K562 (cell line): ENCODE measurements at regions not wholly inside any gene's neighbourhood (a gene's known extent, or its start where the extent isn't known, plus 50 kb on each side); places are given as distances from the start of the nearest gene placed in this dataset.

Source experiments
- FIP1L1 ChIP-seq: fragments of 200-400 bp; formaldehyde crosslinking; IDR thresholded peaks from 2 replicates; pipeline ENCODE4 v1.6.1; 2018; ENCODE audit warnings: mild to moderate bottlenecking, low read depth, low read length; ENCODE audit not compliant: poor library complexity, severe bottlenecking
- NCOA1 ChIP-seq: fragments of 450-650 bp; IDR thresholded peaks from 2 replicates; pipeline ENCODE4 v1.6.1; 2016; ENCODE audit warnings: low read depth
- NR2C1 ChIP-seq, 2 experiments: fragments of 450-650 bp; IDR thresholded peaks; 2 replicates each; pipeline ENCODE4 v1.6.1; 2017; ENCODE audit warnings: mild to moderate bottlenecking in 2 of 2, antibody characterized with exemption in 1 of 2, inconsistent platforms in 1 of 2, missing compliant biosample characterization in 1 of 2, missing genetic modification characterization in 1 of 2
- TF ChIP-seq, protein P1 (sequence below): fragments of 250-450 bp; sonication (Bioruptor Pico); IDR thresholded peaks from 2 replicates; pipeline ENCODE4 v1.4.0; 2020; ENCODE audit warnings: mild to moderate bottlenecking, moderate library complexity
- TF ChIP-seq, protein P2 (sequence below), 2 experiments: fragments of 150-350 bp in 1 of 2; IDR thresholded peaks; 2 replicates each; pipeline ENCODE4 v1.6.1; 2012 to 2016; ENCODE audit warnings: low read depth in 2 of 2, low read length in 2 of 2, mild to moderate bottlenecking in 1 of 2, moderate library complexity in 1 of 2
- TF ChIP-seq, protein P3 (sequence below): fragments of 450-650 bp; IDR thresholded peaks from 2 replicates; pipeline ENCODE4 v1.6.1; 2014; ENCODE audit warnings: low read depth, mild to moderate bottlenecking, moderate library complexity, borderline replicate concordance

DNA sequence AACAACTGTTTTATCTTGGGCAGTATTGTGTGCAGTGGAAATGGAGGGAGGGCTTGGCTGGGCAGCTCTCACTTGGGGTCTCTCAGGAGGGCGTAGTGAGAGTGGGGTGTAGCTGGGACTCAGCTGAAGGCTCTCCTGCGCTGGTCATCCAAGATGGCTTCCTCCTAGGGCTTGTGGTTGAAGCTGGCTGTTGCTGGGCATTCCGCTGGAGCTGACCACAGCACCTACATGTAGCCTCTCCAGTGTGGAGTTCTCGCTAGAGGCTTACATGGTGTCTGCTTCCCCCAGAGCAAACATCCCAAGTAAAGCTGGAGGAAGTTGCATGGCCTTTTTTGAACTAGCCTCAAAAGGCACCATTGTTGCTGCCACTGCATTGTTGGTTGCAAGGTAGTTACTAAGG lies 344.1 kb upstream of the MARCKS start (continued):
- TF ChIP-seq, protein P1, sequence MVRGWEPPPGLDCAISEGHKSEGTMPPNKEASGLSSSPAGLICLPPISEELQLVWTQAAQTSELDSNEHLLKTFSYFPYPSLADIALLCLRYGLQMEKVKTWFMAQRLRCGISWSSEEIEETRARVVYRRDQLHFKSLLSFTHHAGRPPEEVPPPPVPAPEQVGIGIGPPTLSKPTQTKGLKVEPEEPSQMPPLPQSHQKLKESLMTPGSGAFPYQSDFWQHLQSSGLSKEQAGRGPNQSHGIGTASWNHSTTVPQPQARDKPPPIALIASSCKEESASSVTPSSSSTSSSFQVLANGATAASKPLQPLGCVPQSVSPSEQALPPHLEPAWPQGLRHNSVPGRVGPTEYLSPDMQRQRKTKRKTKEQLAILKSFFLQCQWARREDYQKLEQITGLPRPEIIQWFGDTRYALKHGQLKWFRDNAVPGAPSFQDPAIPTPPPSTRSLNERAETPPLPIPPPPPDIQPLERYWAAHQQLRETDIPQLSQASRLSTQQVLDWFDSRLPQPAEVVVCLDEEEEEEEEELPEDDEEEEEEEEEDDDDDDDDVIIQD (CRISPR knock-in tag): no peak
- TF ChIP-seq, protein P2, sequence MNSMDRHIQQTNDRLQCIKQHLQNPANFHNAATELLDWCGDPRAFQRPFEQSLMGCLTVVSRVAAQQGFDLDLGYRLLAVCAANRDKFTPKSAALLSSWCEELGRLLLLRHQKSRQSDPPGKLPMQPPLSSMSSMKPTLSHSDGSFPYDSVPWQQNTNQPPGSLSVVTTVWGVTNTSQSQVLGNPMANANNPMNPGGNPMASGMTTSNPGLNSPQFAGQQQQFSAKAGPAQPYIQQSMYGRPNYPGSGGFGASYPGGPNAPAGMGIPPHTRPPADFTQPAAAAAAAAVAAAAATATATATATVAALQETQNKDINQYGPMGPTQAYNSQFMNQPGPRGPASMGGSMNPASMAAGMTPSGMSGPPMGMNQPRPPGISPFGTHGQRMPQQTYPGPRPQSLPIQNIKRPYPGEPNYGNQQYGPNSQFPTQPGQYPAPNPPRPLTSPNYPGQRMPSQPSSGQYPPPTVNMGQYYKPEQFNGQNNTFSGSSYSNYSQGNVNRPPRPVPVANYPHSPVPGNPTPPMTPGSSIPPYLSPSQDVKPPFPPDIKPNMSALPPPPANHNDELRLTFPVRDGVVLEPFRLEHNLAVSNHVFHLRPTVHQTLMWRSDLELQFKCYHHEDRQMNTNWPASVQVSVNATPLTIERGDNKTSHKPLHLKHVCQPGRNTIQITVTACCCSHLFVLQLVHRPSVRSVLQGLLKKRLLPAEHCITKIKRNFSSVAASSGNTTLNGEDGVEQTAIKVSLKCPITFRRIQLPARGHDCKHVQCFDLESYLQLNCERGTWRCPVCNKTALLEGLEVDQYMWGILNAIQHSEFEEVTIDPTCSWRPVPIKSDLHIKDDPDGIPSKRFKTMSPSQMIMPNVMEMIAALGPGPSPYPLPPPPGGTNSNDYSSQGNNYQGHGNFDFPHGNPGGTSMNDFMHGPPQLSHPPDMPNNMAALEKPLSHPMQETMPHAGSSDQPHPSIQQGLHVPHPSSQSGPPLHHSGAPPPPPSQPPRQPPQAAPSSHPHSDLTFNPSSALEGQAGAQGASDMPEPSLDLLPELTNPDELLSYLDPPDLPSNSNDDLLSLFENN (IDR thresholded peaks at IDR 0.05; ENCODE audit: low read depth in 2 of 2, low read length in 2 of 2): no peak
- TF ChIP-seq, protein P3, sequence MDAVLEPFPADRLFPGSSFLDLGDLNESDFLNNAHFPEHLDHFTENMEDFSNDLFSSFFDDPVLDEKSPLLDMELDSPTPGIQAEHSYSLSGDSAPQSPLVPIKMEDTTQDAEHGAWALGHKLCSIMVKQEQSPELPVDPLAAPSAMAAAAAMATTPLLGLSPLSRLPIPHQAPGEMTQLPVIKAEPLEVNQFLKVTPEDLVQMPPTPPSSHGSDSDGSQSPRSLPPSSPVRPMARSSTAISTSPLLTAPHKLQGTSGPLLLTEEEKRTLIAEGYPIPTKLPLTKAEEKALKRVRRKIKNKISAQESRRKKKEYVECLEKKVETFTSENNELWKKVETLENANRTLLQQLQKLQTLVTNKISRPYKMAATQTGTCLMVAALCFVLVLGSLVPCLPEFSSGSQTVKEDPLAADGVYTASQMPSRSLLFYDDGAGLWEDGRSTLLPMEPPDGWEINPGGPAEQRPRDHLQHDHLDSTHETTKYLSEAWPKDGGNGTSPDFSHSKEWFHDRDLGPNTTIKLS: no peak
- no peak for TF ChIP-seq NCOA1
- no peak for TF ChIP-seq NR2C1 (IDR thresholded peaks at IDR 0.05)
- no peak for TF ChIP-seq NR2C1 (tag; IDR thresholded peaks at IDR 0.05)
- TF ChIP-seq FIP1L1: no peak
